Suprapubic skin (tissue), 4 donors: ENCODE measurements at regions not wholly inside any gene's neighbourhood (a gene's known extent, or its start where the extent isn't known, plus 50 kb on each side); places are given as distances from the start of the nearest gene placed in this dataset.

Experiments used
- DNase-seq, 2 donors: peaks; one replicate each; pipeline ENCODE4 v3.0.0-alpha.2; 2019; ENCODE audit warnings: low spot score in 2 of 2
- H3K27ac ChIP-seq: fragments of 200-600 bp; sonication (generic); one replicate; pipeline ENCODE4 v1.5.1; 2019
- H3K27me3 ChIP-seq: fragments of 200-600 bp; sonication (generic); one replicate; pipeline ENCODE4 v1.5.1; 2019
- H3K36me3 ChIP-seq: fragments of 200-600 bp; sonication (generic); one replicate; pipeline ENCODE4 v1.5.1; 2019
- H3K4me1 ChIP-seq: fragments of 200-600 bp; sonication (generic); one replicate; pipeline ENCODE4 v1.5.1; 2019
- H3K4me3 ChIP-seq: fragments of 200-600 bp; sonication (generic); one replicate; pipeline ENCODE4 v1.5.1; 2019; ENCODE audit warnings: mild to moderate bottlenecking
- H3K9me3 ChIP-seq: fragments of 200-600 bp; sonication (generic); one replicate; pipeline ENCODE4 v1.5.1; 2019
- EP300 ChIP-seq: sonication (generic); formaldehyde crosslinking; IDR thresholded peaks from one replicate; pipeline ENCODE4 v1.6.1; 2017; ENCODE audit warnings: antibody characterized with exemption
- POLR2A ChIP-seq, 2 donors: fragments of 450-650 bp; IDR thresholded peaks; one replicate each; pipeline ENCODE4 v1.6.1; 2017; ENCODE audit warnings: antibody characterized with exemption in 2 of 2, mild to moderate bottlenecking in 2 of 2, moderate library complexity in 2 of 2
- POLR2AphosphoS5 ChIP-seq, 3 donors: sonication (generic); formaldehyde crosslinking; IDR thresholded peaks; one replicate each; pipeline ENCODE4 v1.6.1; 2017; ENCODE audit warnings: antibody characterized with exemption in 3 of 3
- WGBS: methylation state at CpG from one replicate; pipeline ENCODE4 v1.1.5; 2018; 5-methylcytosine and 5-hydroxymethylcytosine counted together
- TF ChIP-seq, protein P1 (sequence below), 2 donors: fragments of 200-600 bp in 1 of 2; fragments of 450-650 bp in 1 of 2; sonication (generic) in 1 of 2; IDR thresholded peaks; one replicate each; pipeline ENCODE4 v1.5.1; 2016 to 2019; ENCODE audit warnings: antibody characterized with exemption in 2 of 2, mild to moderate bottlenecking in 1 of 2, moderate library complexity in 1 of 2

DNA sequence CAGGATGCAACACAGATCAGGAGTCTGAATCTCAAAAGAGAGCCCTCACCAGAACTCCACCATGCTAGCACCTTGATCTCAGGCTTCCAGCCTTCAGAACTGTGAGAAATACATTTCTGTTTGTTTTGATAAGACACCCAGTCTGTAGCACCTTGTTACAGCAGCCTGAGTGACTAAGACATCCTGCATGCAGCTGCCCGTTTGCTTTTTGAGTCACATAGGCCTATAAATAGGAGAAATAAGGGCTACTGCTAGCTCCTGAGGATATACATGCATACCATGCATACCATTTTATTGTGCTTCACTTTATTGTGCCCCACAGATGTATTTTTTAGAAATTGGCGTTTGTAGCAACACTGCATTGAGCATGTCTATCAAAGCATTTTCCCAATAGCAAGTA is 337.8 kb downstream of the CDH2 start:
- Histone ChIP-seq H3K9me3 (no peaks in the 10 kb centered on the region), H3K36me3 (no peaks in the 10 kb centered on the region), H3K4me3 (no peak overlapping the region), H3K27me3 (no peaks in the 10 kb centered on the region), H3K4me1 (no peaks in the 10 kb centered on the region), H3K27ac (no peak overlapping the region)
- TF ChIP-seq, protein P1, sequence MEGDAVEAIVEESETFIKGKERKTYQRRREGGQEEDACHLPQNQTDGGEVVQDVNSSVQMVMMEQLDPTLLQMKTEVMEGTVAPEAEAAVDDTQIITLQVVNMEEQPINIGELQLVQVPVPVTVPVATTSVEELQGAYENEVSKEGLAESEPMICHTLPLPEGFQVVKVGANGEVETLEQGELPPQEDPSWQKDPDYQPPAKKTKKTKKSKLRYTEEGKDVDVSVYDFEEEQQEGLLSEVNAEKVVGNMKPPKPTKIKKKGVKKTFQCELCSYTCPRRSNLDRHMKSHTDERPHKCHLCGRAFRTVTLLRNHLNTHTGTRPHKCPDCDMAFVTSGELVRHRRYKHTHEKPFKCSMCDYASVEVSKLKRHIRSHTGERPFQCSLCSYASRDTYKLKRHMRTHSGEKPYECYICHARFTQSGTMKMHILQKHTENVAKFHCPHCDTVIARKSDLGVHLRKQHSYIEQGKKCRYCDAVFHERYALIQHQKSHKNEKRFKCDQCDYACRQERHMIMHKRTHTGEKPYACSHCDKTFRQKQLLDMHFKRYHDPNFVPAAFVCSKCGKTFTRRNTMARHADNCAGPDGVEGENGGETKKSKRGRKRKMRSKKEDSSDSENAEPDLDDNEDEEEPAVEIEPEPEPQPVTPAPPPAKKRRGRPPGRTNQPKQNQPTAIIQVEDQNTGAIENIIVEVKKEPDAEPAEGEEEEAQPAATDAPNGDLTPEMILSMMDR (IDR thresholded peaks at IDR 0.05) = no peak
- DNase-seq = no peak
- WGBS = 44% methylated on average over 2 of the region's 2 CpGs

DNA sequence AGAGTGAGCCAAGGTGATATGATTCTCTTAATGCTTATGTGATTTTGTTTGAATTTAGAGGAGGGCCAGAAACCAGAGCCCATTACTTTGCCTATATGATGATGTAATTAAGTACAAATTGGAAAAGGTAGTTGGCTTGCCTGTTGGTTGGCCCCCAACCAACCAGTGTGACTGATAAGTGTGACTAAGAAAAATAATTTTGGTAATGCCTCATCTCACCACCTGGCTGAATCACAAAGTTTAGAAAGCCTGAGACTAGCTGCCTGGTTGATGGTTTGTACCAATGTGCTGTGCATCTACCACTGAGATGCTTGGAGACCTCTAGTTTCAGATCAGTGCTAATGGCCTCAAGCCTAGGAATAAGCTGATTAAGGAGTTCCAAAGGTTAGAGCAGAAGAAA is 338.7 kb downstream of the CDH2 start:
- DNase-seq = no peak
- Histone ChIP-seq H3K36me3 (no peaks in the 10 kb centered on the region), H3K4me1 (no peaks in the 10 kb centered on the region), H3K27ac (no peak overlapping the region), H3K27me3 (no peaks in the 10 kb centered on the region), H3K4me3 (no peak overlapping the region), H3K9me3 (no peaks in the 10 kb centered on the region)
- TF ChIP-seq POLR2AphosphoS5 (IDR thresholded peaks at IDR 0.05) (no peak), EP300 (no peak), POLR2A (IDR thresholded peaks at IDR 0.05) (no peak)
- TF ChIP-seq, protein P1 (IDR thresholded peaks at IDR 0.05) = no peak

DNA sequence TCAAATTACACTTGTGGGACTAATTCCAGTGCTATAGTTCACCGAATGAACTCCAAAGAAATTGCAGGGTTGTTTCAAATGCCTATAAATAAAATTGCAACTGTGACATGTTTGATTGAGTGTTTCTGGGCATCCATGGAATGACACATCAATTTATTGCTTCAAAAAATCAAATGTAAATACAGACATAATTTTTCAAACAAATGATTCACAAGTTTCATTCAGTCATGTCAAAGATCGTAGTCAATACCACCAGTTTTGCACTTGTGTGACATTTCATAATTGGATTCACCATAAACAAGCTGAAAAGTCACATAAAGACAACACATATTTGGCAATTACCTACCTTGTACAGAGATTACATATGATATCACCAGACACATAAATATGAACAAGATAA is 350.8 kb downstream of the CDH2 start:
- TF ChIP-seq EP300 = no peak
- TF ChIP-seq, protein P1 (IDR thresholded peaks at IDR 0.05) = no peak
- no peak for TF ChIP-seq POLR2AphosphoS5 (IDR thresholded peaks at IDR 0.05)
- TF ChIP-seq POLR2A (IDR thresholded peaks at IDR 0.05) = no peak
- Histone ChIP-seq H3K27ac (no peak overlapping the region), H3K9me3 (no peaks in the 10 kb centered on the region), H3K36me3 (no peaks in the 10 kb centered on the region), H3K27me3 (no peaks in the 10 kb centered on the region), H3K4me3 (no peak overlapping the region), H3K4me1 (no peaks in the 10 kb centered on the region)
- 69% methylated on average over 2 of the region's 2 CpGs for WGBS
- no peak for DNase-seq

DNA sequence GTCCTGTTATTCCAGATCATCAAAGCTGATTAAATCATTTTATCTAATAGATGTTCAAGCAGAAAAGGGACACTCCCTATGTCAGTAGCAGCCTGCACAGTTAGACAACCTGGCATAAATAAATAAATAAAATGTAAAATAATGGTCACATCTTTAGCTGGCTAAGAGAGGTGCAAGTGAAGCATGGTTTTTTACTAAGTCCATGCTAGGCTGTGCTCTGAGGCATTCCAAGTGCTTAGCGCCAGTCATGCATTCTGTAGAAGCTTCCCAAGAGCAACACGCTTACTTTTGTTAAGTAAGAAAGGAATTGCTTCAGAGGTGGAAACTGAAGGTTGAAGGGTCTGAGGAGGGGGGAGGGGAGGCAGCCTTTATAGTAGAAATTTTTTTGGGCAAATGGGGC is 351.2 kb downstream of the CDH2 start:
- no peak for DNase-seq
- 93% methylated on average over 2 of the region's 2 CpGs for WGBS
- H3K4me1 ChIP-seq = no peaks in the 10 kb centered on the region

DNA sequence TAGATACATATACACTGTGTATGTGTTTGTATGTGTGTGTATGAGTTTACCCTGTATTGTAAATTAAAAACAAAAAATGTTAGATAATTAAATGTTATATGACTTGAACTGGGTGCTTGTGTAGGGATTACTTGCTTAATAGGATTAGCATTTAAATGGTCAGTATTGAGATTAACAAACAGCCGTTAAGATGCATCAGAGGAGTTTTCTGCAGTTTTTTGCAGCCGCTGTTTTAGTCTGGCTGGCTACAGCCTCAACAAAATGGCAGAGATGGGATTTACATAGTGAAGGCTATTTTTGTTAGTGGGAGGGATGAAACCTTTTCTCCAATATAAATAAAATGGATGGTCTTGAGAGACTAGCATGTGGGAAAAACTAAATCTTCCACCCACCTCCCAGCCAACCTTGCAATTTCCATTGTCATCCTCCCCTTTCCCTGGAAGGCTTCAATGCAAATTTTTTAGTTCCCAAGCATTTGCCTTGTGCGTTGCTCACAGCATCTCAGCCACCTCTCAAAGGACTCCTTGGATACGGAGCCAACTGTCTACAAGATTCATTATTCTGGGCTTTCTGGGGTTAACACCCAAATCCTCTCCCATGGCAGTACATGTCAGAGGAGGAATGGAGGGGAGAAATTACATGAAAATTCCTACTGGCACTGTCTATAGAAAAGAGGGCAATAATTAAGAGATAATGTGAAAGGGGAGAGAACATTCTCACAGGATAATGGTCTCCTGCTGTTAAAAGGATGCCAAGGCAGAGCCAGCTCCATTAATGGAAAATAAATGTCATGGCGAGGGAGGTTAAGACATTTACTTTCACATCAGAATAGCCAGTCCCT is 351.9 kb downstream of the CDH2 start:
- DNase-seq = no peak

More for the DNA sequence above, 351.2 kb downstream of the CDH2 start:
- TF ChIP-seq POLR2A (IDR thresholded peaks at IDR 0.05) (no peak), POLR2AphosphoS5 (IDR thresholded peaks at IDR 0.05) (no peak), EP300 (no peak)
- TF ChIP-seq, protein P1 (IDR thresholded peaks at IDR 0.05) = no peak
- Histone ChIP-seq H3K9me3 (no peaks in the 10 kb centered on the region), H3K27me3 (no peaks in the 10 kb centered on the region), H3K36me3 (no peaks in the 10 kb centered on the region), H3K4me3 (no peak overlapping the region), H3K27ac (no peak overlapping the region)

More for the DNA sequence above, 351.9 kb downstream of the CDH2 start:
- no peaks in the 10 kb centered on the region for H3K27me3 ChIP-seq
- WGBS = 71% methylated on average over 5 of the region's 5 CpGs
- no peak overlapping the region for H3K4me3 ChIP-seq
- no peaks in the 10 kb centered on the region for H3K4me1 ChIP-seq
- H3K9me3 ChIP-seq = no peaks in the 10 kb centered on the region
- no peak for TF ChIP-seq EP300
- TF ChIP-seq POLR2A (IDR thresholded peaks at IDR 0.05) = no peak
- no peak for TF ChIP-seq POLR2AphosphoS5 (IDR thresholded peaks at IDR 0.05)
- TF ChIP-seq, protein P1 (IDR thresholded peaks at IDR 0.05) = no peak
- no peaks in the 10 kb centered on the region for H3K36me3 ChIP-seq
- no peak overlapping the region for H3K27ac ChIP-seq
